ENCODE measurements at regions not wholly inside any gene's neighbourhood (a gene's known extent, or its start where the extent isn't known, plus 50 kb on each side); places are given as distances from the start of the nearest gene placed in this dataset.

DNA sequence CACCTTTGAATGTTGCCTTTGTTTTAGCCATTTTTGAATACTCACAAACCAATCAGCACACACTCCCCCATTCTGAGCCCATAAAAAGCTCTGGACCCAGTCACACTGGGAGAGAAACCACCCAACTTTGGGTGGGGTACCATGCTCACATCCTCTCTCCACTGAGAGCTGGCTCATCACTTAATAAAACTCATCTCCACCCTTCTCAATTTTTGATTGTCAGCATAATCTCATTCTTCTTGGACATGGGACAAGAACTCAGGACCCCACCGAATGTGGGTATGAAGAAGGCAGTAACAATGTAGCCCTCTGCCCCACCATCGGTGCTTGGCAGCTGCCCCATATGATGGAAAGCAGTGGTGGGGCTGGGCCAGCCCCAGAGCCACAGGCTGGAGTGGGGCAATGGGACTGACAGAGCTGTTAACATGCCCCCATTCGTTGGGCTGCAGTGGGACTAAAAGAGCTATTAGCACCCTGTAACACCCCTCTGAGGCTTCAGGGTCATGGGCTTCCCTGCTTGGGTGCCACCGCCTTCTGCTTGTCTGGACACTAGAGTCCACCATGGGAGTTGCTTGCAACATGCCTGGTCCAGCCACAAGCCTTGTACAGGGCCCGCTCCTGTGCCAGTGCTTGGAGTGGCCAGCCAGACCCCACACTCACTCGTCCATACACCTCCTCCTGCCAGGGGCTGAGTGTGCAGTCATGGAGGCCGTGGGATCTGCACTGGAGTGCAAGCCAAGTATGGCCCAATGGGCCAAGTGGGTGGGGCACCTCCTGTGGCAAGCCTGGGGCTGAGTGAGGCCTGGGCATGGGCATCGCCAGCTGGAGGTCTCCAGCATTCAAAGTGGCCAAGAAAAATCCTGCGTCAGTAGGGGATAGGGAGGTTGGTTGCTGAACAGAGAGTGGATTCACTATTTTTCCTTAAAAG lies 471.1 kb downstream of the TBC1D22A start:
- TF ChIP-seq, protein P1, sequence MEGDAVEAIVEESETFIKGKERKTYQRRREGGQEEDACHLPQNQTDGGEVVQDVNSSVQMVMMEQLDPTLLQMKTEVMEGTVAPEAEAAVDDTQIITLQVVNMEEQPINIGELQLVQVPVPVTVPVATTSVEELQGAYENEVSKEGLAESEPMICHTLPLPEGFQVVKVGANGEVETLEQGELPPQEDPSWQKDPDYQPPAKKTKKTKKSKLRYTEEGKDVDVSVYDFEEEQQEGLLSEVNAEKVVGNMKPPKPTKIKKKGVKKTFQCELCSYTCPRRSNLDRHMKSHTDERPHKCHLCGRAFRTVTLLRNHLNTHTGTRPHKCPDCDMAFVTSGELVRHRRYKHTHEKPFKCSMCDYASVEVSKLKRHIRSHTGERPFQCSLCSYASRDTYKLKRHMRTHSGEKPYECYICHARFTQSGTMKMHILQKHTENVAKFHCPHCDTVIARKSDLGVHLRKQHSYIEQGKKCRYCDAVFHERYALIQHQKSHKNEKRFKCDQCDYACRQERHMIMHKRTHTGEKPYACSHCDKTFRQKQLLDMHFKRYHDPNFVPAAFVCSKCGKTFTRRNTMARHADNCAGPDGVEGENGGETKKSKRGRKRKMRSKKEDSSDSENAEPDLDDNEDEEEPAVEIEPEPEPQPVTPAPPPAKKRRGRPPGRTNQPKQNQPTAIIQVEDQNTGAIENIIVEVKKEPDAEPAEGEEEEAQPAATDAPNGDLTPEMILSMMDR (IDR thresholded peaks at IDR 0.05; ENCODE audit: poor library complexity, severe bottlenecking), result no peak
- H3K9me3 ChIP-seq (ENCODE audit: severe bottlenecking), result no peaks in the 10 kb centered on the region
- H3K4me3 ChIP-seq (ENCODE audit: severe bottlenecking), result no peak overlapping the region
- no peaks in the 10 kb centered on the region for H3K36me3 ChIP-seq (ENCODE audit: low read depth)
- no peak for ATAC-seq (ENCODE audit: low read depth)
- H3K27me3 ChIP-seq (ENCODE audit: insufficient read depth, poor library complexity, severe bottlenecking), result no peaks in the 10 kb centered on the region
- no peak for DNase-seq (ENCODE audit: low spot score)
- no peak overlapping the region for H3K27ac ChIP-seq (ENCODE audit: poor library complexity, severe bottlenecking)
- H3K4me1 ChIP-seq (ENCODE audit: insufficient read depth, poor library complexity, severe bottlenecking), result no peaks in the 10 kb centered on the region

DNA sequence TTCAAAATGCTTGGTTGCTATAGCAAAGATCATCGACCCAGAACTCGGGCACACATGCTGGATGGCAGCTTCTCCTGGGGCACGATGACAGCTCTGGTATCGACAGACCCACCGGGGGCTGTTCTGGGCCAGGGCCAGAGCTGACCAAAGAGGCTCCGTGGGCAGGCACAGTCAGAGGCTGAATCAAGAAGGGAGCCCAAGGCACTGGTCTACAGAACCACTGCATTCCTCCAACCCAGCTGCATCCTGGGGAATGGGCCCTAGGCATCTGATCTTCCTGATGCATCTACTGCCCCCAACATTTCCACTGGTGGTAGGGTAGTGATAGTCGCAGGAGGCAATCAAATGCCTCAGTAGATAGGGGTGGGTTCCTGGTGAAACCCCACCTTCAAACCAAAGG lies 470.3 kb downstream of the TBC1D22A start:
- Histone ChIP-seq H3K27me3 (ENCODE audit: insufficient read depth, poor library complexity, severe bottlenecking) (no peaks in the 10 kb centered on the region), H3K36me3 (ENCODE audit: low read depth) (no peaks in the 10 kb centered on the region), H3K9me3 (ENCODE audit: severe bottlenecking) (no peaks in the 10 kb centered on the region), H3K27ac (ENCODE audit: poor library complexity, severe bottlenecking) (no peak overlapping the region), H3K4me3 (ENCODE audit: severe bottlenecking) (no peak overlapping the region), H3K4me1 (ENCODE audit: insufficient read depth, poor library complexity, severe bottlenecking) (no peaks in the 10 kb centered on the region)
- TF ChIP-seq, protein P1 (IDR thresholded peaks at IDR 0.05; ENCODE audit: poor library complexity, severe bottlenecking), result no peak
- ATAC-seq (ENCODE audit: low read depth) (no peak), DNase-seq (ENCODE audit: low spot score) (no peak)

DNA sequence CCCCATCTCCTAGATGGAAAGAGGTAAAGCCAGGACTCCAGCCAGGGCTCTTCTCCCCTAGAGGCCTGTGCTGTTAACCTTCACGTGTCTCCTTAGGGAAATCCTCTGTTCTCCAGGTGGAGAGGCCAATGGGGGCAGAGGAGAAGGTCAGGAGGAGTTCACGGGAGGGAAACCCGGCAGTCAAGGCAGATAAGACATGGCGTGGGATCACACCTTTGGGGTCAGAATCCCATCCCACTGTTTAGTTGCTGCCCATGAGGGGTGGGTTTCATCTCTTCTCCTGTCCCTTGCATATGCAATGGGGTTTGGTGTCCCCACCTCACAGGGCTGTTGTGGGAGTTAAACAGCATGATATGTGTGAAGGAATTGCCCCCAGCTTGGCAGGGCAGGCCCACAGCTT lies 469.7 kb downstream of the TBC1D22A start:
- Histone ChIP-seq H3K36me3 (ENCODE audit: low read depth) (no peaks in the 10 kb centered on the region), H3K27me3 (ENCODE audit: insufficient read depth, poor library complexity, severe bottlenecking) (no peaks in the 10 kb centered on the region), H3K4me1 (ENCODE audit: insufficient read depth, poor library complexity, severe bottlenecking) (no peaks in the 10 kb centered on the region), H3K27ac (ENCODE audit: poor library complexity, severe bottlenecking) (no peak overlapping the region), H3K4me3 (ENCODE audit: severe bottlenecking) (no peak overlapping the region), H3K9me3 (ENCODE audit: severe bottlenecking) (no peaks in the 10 kb centered on the region)
- no peak for DNase-seq (ENCODE audit: low spot score)
- TF ChIP-seq, protein P1 (IDR thresholded peaks at IDR 0.05; ENCODE audit: poor library complexity, severe bottlenecking), result no peak
- ATAC-seq (ENCODE audit: low read depth), result no peak

DNA sequence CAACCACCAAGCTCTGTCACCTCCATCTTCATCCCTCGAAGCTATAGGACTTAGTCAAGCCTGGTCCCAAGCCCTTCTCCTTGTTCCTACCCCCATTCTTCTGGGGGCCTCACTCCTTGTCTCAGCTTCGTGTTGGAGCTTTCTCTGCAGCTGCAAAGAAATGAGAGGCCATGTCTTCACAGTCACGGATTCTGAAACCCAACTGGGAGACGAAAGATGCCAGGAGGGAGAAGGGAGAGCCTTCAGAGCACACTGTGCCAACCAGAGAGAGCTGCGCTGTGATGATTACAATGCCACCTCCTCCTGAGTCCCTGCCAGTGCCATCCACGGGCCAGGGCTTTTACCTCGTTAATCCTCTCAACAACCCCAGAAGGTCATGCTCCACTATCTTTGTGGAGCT lies 469.3 kb downstream of the TBC1D22A start:
- no peak overlapping the region for H3K4me3 ChIP-seq (ENCODE audit: severe bottlenecking)
- H3K27ac ChIP-seq (ENCODE audit: poor library complexity, severe bottlenecking), result no peak overlapping the region
- H3K27me3 ChIP-seq (ENCODE audit: insufficient read depth, poor library complexity, severe bottlenecking), result no peaks in the 10 kb centered on the region
- ATAC-seq (ENCODE audit: low read depth), result no peak
- no peak for DNase-seq (ENCODE audit: low spot score)
- H3K36me3 ChIP-seq (ENCODE audit: low read depth), result no peaks in the 10 kb centered on the region
- TF ChIP-seq, protein P1 (IDR thresholded peaks at IDR 0.05; ENCODE audit: poor library complexity, severe bottlenecking), result no peak
- no peaks in the 10 kb centered on the region for H3K9me3 ChIP-seq (ENCODE audit: severe bottlenecking)
- H3K4me1 ChIP-seq (ENCODE audit: insufficient read depth, poor library complexity, severe bottlenecking), result no peaks in the 10 kb centered on the region

DNA sequence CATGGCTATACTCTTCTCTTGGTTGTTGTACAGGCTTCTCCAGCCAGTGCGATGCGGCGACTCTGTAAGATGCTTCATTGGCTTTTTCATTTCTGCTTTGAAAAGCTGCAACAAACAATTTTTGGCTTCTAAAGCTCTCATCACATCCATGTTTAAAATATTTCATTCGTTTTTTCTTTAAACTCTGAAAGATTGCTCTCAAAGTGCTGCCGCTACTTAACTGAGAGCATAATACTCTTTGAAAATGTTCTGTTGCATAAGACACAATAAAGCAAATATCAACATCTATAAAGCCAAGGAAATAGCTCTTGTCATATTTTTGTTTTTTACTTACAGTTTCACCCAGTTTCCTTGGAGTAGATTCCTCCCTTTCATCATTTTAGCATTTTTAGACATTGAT lies 468.3 kb downstream of the TBC1D22A start:
- Histone ChIP-seq H3K4me1 (ENCODE audit: insufficient read depth, poor library complexity, severe bottlenecking) (no peaks in the 10 kb centered on the region), H3K4me3 (ENCODE audit: severe bottlenecking) (no peak overlapping the region), H3K9me3 (ENCODE audit: severe bottlenecking) (no peaks in the 10 kb centered on the region), H3K27ac (ENCODE audit: poor library complexity, severe bottlenecking) (no peak overlapping the region), H3K36me3 (ENCODE audit: low read depth) (no peaks in the 10 kb centered on the region), H3K27me3 (ENCODE audit: insufficient read depth, poor library complexity, severe bottlenecking) (no peaks in the 10 kb centered on the region)
- TF ChIP-seq, protein P1 (IDR thresholded peaks at IDR 0.05; ENCODE audit: poor library complexity, severe bottlenecking), result no peak
- ATAC-seq (ENCODE audit: low read depth) (no peak), DNase-seq (ENCODE audit: low spot score) (no peak)
